OCI-LY3 (cell line): ENCODE measurements at regions not wholly inside any gene's neighbourhood (a gene's known extent, or its start where the extent isn't known, plus 50 kb on each side); places are given as distances from the start of the nearest gene placed in this dataset.

Experiments
- H2AFZ ChIP-seq: fragments of 200-600, 300-600 bp; shearing (Covaris generic); 2 replicates; pipeline ENCODE4 v1.6.0; 2014; ENCODE audit warnings: antibody characterized with exemption, low read depth, low read length
- H3K27ac ChIP-seq: fragments of 200-600, 300-600 bp; sonication (generic); 2 replicates; pipeline ENCODE4 v1.5.1; 2014; ENCODE audit warnings: mild to moderate bottlenecking, low read length, moderate library complexity, mixed read lengths
- H3K27me3 ChIP-seq: fragments of 200-600, 300-600 bp; sonication (generic); 2 replicates; pipeline ENCODE4 v1.6.1; 2014; ENCODE audit warnings: low read depth, low read length, mixed read lengths
- H3K36me3 ChIP-seq: fragments of 200-600, 300-600 bp; sonication (generic); replicated peaks from 2 replicates; pipeline ENCODE3; 2014; ENCODE audit warnings: low read depth, low read length, mixed read lengths
- H3K4me1 ChIP-seq: fragments of 300-600, 200-600 bp; sonication (generic); 2 replicates; pipeline ENCODE4 v1.6.1; 2014; ENCODE audit warnings: low read length, mixed read lengths
- H3K4me2 ChIP-seq: fragments of 200-600, 300-600 bp; sonication (generic); 2 replicates; pipeline ENCODE4 v1.6.1; 2014; ENCODE audit warnings: low read length, mixed read lengths
- H3K4me3 ChIP-seq: fragments of 300-600, 200-600 bp; sonication (generic); 2 replicates; pipeline ENCODE4 v1.5.1; 2014; ENCODE audit warnings: antibody characterized with exemption, mild to moderate bottlenecking, low read length, moderate library complexity
- H3K79me2 ChIP-seq: fragments of 300-600, 200-600 bp; shearing (Covaris generic); 2 replicates; pipeline ENCODE4 v1.6.1; 2014; ENCODE audit warnings: mild to moderate bottlenecking, low read length, mixed read lengths
- H3K9ac ChIP-seq: fragments of 300-600, 200-600 bp; shearing (Covaris generic); 2 replicates; pipeline ENCODE4 v1.6.0; 2014; ENCODE audit warnings: mild to moderate bottlenecking, low read length, moderate library complexity
- H3K9me3 ChIP-seq: fragments of 200-600, 300-600 bp; shearing (Covaris generic); 2 replicates; pipeline ENCODE4 v1.6.1; 2014; ENCODE audit warnings: low read length, mixed read lengths; ENCODE audit not compliant: insufficient read depth
- H4K20me1 ChIP-seq: fragments of 200-600, 300-600 bp; sonication (generic); 2 replicates; pipeline ENCODE4 v1.6.1; 2016; ENCODE audit warnings: low read length, mixed read lengths; ENCODE audit not compliant: insufficient read depth
- EZH2phosphoT487 ChIP-seq: fragments of 200-600 bp; shearing (Covaris generic); IDR thresholded peaks from 2 replicates; pipeline ENCODE4 v1.6.1; 2018; ENCODE audit warnings: antibody characterized with exemption, mixed run types, low read depth
- TF ChIP-seq, protein P1 (sequence below): fragments of 200-600, 300-600 bp; sonication (generic); IDR thresholded peaks from 2 replicates; pipeline ENCODE4 v1.5.1; 2014; ENCODE audit warnings: antibody characterized with exemption, low read length, low read depth

DNA sequence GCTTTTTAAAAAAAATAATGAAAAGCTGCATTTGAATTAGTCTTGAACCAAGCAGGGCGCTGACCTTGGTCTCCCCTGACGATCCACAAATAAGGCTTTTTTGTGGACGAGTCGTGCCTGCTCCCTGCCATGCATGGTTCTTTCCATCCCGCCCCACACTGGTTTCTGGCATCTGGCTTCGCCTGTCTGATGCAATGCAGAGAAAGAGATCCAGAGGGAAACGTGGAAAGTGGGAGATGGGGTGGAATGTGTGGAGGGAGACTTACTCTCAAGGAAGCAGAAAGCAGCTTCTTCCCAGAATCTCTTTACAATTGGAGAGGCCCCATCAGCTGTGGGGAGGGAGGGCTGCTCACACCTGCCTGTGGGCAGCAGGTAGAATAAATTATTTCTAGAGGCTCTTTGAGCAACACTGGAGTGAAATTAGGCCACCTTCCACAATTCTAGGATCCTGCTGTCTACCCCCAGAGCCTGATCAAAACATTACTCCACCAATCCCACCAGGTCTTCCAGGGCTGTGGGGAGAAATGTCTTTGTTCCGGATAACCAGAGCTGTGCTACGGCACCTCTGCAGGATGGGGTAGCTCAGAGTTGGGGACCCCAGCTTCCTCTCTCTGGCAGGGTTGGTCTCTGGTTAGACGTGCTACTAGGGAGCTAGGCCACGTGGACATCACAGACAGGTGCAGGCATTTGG is 183.5 kb downstream of the UQCRFS1 start:
- Histone ChIP-seq H3K36me3 (no peaks in the 10 kb centered on the region), H3K79me2 (no peaks in the 10 kb centered on the region), H2AFZ (no peak overlapping the region), H3K4me1 (no peaks in the 10 kb centered on the region), H3K27ac (no peak overlapping the region), H3K9ac (no peak overlapping the region), H3K4me2 (no peak overlapping the region), H4K20me1 (no peaks in the 10 kb centered on the region), H3K4me3 (no peak overlapping the region), H3K27me3 (peaks cover 9% of the 10 kb centered on the region; the same call in 1 of the 2 replicates), H3K9me3 (no peaks in the 10 kb centered on the region)
- TF ChIP-seq, protein P1, sequence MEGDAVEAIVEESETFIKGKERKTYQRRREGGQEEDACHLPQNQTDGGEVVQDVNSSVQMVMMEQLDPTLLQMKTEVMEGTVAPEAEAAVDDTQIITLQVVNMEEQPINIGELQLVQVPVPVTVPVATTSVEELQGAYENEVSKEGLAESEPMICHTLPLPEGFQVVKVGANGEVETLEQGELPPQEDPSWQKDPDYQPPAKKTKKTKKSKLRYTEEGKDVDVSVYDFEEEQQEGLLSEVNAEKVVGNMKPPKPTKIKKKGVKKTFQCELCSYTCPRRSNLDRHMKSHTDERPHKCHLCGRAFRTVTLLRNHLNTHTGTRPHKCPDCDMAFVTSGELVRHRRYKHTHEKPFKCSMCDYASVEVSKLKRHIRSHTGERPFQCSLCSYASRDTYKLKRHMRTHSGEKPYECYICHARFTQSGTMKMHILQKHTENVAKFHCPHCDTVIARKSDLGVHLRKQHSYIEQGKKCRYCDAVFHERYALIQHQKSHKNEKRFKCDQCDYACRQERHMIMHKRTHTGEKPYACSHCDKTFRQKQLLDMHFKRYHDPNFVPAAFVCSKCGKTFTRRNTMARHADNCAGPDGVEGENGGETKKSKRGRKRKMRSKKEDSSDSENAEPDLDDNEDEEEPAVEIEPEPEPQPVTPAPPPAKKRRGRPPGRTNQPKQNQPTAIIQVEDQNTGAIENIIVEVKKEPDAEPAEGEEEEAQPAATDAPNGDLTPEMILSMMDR, result no peak
- TF ChIP-seq EZH2phosphoT487, result no peak

DNA sequence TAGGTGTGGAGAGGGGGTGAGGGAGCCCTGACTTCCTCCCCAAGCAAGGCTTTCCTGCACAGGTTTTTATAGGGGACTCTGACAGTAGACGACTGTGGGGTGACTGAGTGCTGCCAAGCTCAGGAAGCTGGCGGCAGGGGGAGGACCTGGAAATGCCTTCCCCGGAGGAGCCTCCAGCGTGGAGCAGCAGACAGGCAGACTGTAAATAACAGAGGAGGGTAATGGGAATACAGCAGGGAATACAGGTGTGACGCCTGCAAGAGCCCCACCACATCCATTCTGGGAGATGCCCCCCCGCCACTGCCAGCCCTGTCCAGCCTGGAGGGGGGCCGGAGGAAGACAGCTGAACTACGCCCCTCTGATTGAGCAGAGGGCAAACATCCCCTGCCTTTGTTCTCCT is 190.4 kb downstream of the UQCRFS1 start:
- Histone ChIP-seq H3K4me3 (no peak overlapping the region), H3K9me3 (no peaks in the 10 kb centered on the region), H3K4me1 (no peaks in the 10 kb centered on the region), H3K27ac (no peak overlapping the region), H3K4me2 (no peak overlapping the region), H3K79me2 (no peaks in the 10 kb centered on the region), H2AFZ (no peak overlapping the region), H3K36me3 (no peaks in the 10 kb centered on the region), H3K9ac (no peak overlapping the region), H4K20me1 (no peaks in the 10 kb centered on the region), H3K27me3 (peaks cover 6% of the 10 kb centered on the region; the same call in 1 of the 2 replicates)
- TF ChIP-seq, protein P1, result no peak
- TF ChIP-seq EZH2phosphoT487, result no peak

DNA sequence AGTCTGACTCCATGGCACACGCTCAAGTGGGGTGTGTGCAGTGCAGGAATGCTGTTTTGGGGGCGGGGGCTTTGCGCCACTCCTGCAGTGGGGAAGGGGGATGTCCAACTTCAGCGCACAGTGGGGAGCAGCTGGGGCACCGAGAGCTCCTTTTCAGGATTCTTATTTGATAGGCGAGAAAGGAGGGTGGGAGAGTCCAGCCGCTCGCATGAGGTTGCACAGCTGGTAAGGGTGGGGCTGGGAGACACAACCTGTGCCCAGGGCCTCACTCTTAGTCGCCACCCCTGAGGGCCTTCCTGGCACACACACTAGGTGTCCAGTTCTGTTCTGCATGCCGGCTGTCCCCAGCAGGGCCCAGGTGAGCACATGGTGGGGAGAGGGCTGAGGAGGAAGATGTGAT is 190.8 kb downstream of the UQCRFS1 start:
- Histone ChIP-seq H3K79me2 (no peaks in the 10 kb centered on the region), H3K36me3 (no peaks in the 10 kb centered on the region), H3K27ac (no peak overlapping the region), H3K4me1 (no peaks in the 10 kb centered on the region), H3K27me3 (peaks cover 6% of the 10 kb centered on the region; the same call in 1 of the 2 replicates), H2AFZ (no peak overlapping the region), H3K9ac (no peak overlapping the region), H4K20me1 (no peaks in the 10 kb centered on the region), H3K9me3 (no peaks in the 10 kb centered on the region), H3K4me2 (no peak overlapping the region), H3K4me3 (no peak overlapping the region)
- TF ChIP-seq, protein P1, result no peak
- no peak for TF ChIP-seq EZH2phosphoT487

DNA sequence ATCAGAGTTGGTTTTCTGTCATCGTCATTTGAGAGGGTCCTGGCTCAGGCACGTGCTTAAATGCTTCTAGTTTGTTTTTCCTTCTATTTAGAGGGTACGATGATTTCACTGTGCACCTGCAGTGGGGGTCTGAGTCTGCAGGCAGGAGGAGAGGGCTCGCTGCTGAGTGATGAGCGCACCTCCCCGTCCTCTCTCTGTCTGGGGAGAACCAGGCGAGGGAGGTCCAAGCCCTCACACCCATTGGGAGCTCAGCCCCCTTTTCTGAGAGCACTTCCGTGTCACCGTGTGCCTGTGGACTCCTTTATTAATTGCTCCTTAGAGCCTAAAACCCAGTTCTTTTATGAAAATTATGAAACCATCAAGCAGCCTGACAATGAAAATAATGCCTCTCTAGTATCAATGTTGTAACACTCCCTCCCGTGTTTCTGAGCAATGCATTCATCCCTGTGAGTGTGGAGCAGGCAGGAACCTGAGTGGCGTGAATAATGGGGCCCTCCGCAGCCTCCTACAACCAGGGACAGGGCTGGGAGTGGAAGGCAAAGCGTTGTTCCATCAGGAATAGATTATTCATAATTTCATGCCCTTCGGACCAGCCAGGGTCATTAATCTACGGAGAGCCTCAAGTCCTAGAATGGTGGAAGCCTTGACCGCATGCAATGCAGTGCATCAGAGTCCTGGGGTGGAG is 191.6 kb downstream of the UQCRFS1 start:
- H3K27me3 ChIP-seq, result peaks cover 6% of the 10 kb centered on the region; the same call in 1 of the 2 replicates
- no peak overlapping the region for H3K4me3 ChIP-seq
- H3K9ac ChIP-seq, result no peak overlapping the region
- H2AFZ ChIP-seq, result no peak overlapping the region
- H3K4me1 ChIP-seq, result no peaks in the 10 kb centered on the region
- H3K27ac ChIP-seq, result no peak overlapping the region
- H3K79me2 ChIP-seq, result no peaks in the 10 kb centered on the region
- no peak overlapping the region for H3K4me2 ChIP-seq
- no peaks in the 10 kb centered on the region for H3K36me3 ChIP-seq
- TF ChIP-seq EZH2phosphoT487, result no peak
- H4K20me1 ChIP-seq, result no peaks in the 10 kb centered on the region
- H3K9me3 ChIP-seq, result no peaks in the 10 kb centered on the region
